Panc1 (cell line): ENCODE measurements at regions not wholly inside any gene's neighbourhood (a gene's known extent, or its start where the extent isn't known, plus 50 kb on each side); places are given as distances from the start of the nearest gene placed in this dataset.
"Not testable (repeated sequence)": the region's sequence is repeated elsewhere in the genome, so short reads cannot be mapped to it uniquely, and the experiment has no call there.

Experiments
- ATAC-seq: fragments of 200-7000 bp; cut with Tn5 transposase; 2 replicates; pipeline ENCODE4 v1.9.1; 2020; ENCODE audit warnings: mild to moderate bottlenecking, moderate library complexity
- BruUV-seq: library from RNA; stranded (reverse); fragments of 400-500 nt; replicated peaks from 2 replicates; lab custom pipeline; 2021; lab: Mats Ljungman, UMichigan
- CTCF ChIA-PET: fragments of 300-600 bp; sonication (Branson Sonifier 250); formaldehyde crosslinking; loops from one replicate; lab custom pipeline; 2022; ENCODE audit warnings: antibody characterized with exemption; lab: Charles Lee
- POLR2A ChIA-PET: fragments of 300-600 bp; sonication (Branson Sonifier 250); formaldehyde crosslinking; loops from one replicate; lab custom pipeline; 2022; ENCODE audit warnings: antibody characterized with exemption; lab: Charles Lee
- DNase-seq: peaks from one replicate; pipeline ENCODE4 v3.0.0-alpha.2; 2010; ENCODE audit warnings: low read depth, low spot score
- H3K27ac ChIP-seq: 2 replicates; pipeline ENCODE4 v1.5.1; 2011; ENCODE audit warnings: mild to moderate bottlenecking, low read length, inconsistent platforms
- H3K27me3 ChIP-seq: fragments of 200-500 bp; sonication (Bioruptor generic); 2 replicates; pipeline ENCODE4 v1.6.0; 2014; ENCODE audit warnings: low read length, inconsistent platforms; ENCODE audit not compliant: control insufficient read depth, insufficient read depth
- H3K36me3 ChIP-seq: fragments of 200-500 bp; sonication (Bioruptor generic); 2 replicates; pipeline ENCODE4 v1.5.1; 2014; ENCODE audit warnings: inconsistent platforms, mild to moderate bottlenecking, low read length, moderate library complexity; ENCODE audit not compliant: control insufficient read depth, insufficient read depth
- H3K4me1 ChIP-seq: 2 replicates; pipeline ENCODE4 v1.5.1; 2011; ENCODE audit warnings: inconsistent platforms, mild to moderate bottlenecking, low read length, moderate library complexity; ENCODE audit not compliant: control insufficient read depth, insufficient read depth
- H3K4me3 ChIP-seq, 2 experiments: 2 replicates each; pipeline ENCODE4 v1.5.1; 2011 to 2012; ENCODE audit warnings: low read depth in 2 of 2, low read length in 2 of 2, mild to moderate bottlenecking in 2 of 2, inconsistent platforms in 1 of 2, moderate library complexity in 1 of 2
- H3K9me3 ChIP-seq: fragments of 200-500 bp; sonication (Bioruptor generic); 2 replicates; pipeline ENCODE4 v1.5.1; 2014; ENCODE audit warnings: low read depth, mild to moderate bottlenecking, inconsistent platforms, low read length, moderate library complexity; ENCODE audit not compliant: control insufficient read depth, insufficient read depth
- POLR2AphosphoS5 ChIP-seq: IDR thresholded peaks from 2 replicates; pipeline ENCODE4 v1.6.1; 2012; ENCODE audit warnings: mild to moderate bottlenecking, low read depth, low read length, moderate library complexity
- in situ Hi-C: cut with HindIII; loops from 2 replicates; pipeline ENCODE4 v1.10.0; 2016; ENCODE audit warnings: low sequenced_read_pairs, low pct_unique_long_range_greater_than_20kb
- intact Hi-C: fragments of 100-400 bp; cut with micrococcal nuclease; formaldehyde crosslinking; loops from one replicate; pipeline ENCODE4 v1.10.0; 2022; ENCODE audit not compliant: unreplicated experiment
- TF ChIP-seq, protein P1 (sequence below), 2 experiments: IDR thresholded peaks; 2 replicates each; pipeline ENCODE4 v1.6.1; 2011 to 2012; ENCODE audit warnings: low read depth in 2 of 2, control low read depth in 1 of 2, low read length in 1 of 2, mild to moderate bottlenecking in 1 of 2, moderate library complexity in 1 of 2; ENCODE audit not compliant: insufficient read depth in 1 of 2
- TF ChIP-seq, protein P2 (sequence below): fragments of 450-650 bp; IDR thresholded peaks from 2 replicates; pipeline ENCODE4 v1.5.1; 2017; ENCODE audit warnings: mild to moderate bottlenecking

DNA sequence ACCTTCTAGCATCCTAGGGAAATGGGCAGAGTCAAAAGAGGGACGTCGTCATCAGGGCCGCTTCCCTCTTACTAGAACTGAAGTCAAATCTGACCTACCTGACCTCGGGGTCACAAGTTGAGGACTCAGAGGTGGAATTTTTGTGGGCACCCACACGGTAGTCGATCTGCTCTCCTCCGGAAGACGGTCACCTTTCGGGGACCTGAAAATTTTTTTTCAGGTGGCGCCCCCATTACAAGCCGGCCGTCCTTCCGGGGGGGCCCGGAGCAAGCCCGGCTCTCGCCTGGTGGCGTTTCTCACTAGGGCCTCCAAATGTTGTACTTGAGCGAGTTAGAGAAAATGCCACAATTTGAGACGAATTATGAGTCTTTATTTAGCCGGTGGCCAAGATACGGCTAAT lies 157.5 kb upstream of the FRG2C start:
- BruUV-seq: no TSS peak
- DNase-seq (no peak), ATAC-seq (no peak)
- intact Hi-C loops: no loop called here
- in situ Hi-C loops: no loop called here
- H3K4me3 ChIP-seq: no peak overlapping the region
- H3K27me3 ChIP-seq: no peaks in the 10 kb centered on the region
- no peaks in the 10 kb centered on the region for H3K9me3 ChIP-seq
- no peaks in the 10 kb centered on the region for H3K36me3 ChIP-seq
- no peak overlapping the region for H3K27ac ChIP-seq
- ChIA-PET POLR2A (no interaction called here), CTCF (no interaction called here)
- no peak for TF ChIP-seq POLR2AphosphoS5
- TF ChIP-seq, protein P1, sequence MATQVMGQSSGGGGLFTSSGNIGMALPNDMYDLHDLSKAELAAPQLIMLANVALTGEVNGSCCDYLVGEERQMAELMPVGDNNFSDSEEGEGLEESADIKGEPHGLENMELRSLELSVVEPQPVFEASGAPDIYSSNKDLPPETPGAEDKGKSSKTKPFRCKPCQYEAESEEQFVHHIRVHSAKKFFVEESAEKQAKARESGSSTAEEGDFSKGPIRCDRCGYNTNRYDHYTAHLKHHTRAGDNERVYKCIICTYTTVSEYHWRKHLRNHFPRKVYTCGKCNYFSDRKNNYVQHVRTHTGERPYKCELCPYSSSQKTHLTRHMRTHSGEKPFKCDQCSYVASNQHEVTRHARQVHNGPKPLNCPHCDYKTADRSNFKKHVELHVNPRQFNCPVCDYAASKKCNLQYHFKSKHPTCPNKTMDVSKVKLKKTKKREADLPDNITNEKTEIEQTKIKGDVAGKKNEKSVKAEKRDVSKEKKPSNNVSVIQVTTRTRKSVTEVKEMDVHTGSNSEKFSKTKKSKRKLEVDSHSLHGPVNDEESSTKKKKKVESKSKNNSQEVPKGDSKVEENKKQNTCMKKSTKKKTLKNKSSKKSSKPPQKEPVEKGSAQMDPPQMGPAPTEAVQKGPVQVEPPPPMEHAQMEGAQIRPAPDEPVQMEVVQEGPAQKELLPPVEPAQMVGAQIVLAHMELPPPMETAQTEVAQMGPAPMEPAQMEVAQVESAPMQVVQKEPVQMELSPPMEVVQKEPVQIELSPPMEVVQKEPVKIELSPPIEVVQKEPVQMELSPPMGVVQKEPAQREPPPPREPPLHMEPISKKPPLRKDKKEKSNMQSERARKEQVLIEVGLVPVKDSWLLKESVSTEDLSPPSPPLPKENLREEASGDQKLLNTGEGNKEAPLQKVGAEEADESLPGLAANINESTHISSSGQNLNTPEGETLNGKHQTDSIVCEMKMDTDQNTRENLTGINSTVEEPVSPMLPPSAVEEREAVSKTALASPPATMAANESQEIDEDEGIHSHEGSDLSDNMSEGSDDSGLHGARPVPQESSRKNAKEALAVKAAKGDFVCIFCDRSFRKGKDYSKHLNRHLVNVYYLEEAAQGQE (IDR thresholded peaks at IDR 0.05; ENCODE audit: insufficient read depth in 1 of 2, low read depth in 2 of 2, low read length in 1 of 2): no peak
- TF ChIP-seq, protein P2, sequence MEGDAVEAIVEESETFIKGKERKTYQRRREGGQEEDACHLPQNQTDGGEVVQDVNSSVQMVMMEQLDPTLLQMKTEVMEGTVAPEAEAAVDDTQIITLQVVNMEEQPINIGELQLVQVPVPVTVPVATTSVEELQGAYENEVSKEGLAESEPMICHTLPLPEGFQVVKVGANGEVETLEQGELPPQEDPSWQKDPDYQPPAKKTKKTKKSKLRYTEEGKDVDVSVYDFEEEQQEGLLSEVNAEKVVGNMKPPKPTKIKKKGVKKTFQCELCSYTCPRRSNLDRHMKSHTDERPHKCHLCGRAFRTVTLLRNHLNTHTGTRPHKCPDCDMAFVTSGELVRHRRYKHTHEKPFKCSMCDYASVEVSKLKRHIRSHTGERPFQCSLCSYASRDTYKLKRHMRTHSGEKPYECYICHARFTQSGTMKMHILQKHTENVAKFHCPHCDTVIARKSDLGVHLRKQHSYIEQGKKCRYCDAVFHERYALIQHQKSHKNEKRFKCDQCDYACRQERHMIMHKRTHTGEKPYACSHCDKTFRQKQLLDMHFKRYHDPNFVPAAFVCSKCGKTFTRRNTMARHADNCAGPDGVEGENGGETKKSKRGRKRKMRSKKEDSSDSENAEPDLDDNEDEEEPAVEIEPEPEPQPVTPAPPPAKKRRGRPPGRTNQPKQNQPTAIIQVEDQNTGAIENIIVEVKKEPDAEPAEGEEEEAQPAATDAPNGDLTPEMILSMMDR: no peak
- H3K4me1 ChIP-seq: no peaks in the 10 kb centered on the region

DNA sequence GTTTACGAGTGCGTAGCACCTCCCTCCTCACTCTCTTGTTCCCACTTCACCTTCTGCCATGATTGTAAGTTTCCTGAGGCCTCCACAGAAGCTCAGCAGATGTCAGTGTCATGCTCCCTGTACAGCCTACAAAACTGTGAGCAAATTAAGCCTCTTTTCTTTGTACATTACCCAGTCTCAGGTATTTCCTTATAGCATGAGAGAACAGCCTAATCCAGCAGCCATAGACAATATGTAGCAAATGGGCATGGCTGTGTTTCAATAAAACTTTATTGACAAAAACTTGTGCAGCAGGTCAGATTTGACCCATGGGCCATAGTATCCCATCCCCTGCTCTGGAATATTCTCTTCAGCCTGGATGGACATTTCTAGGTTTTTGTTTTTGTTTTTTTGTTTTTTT lies 156.2 kb upstream of the FRG2C start:
- DNase-seq, in situ Hi-C loops, H3K4me1 ChIP-seq, ATAC-seq, H3K27me3 ChIP-seq, H3K27ac ChIP-seq, H3K9me3 ChIP-seq, intact Hi-C loops, BruUV-seq, H3K4me3 ChIP-seq, H3K36me3 ChIP-seq, CTCF ChIA-PET, POLR2A ChIA-PET: not testable (repeated sequence)

DNA sequence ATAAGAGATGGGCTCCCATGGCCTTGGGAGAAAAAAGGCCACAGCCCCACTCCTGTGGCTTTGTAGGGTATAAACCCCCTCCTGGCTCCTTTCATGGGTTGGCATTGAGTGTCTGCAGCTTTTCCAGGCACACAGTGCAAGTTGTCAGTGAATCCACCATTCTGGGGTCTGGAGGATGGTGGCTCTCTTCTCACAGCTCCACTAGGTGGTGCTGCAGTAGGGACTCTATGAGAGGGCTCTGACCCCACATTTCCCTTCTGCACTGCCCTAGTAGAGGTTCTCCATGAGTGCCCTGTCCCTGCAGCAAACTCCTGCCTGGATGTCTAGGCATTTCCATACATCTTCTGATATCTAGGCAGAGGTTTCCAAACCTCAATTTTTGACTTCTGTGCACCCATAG lies 136.5 kb upstream of the FRG2C start:
- POLR2A ChIA-PET, ATAC-seq, H3K27me3 ChIP-seq, H3K4me3 ChIP-seq, H3K27ac ChIP-seq, H3K4me1 ChIP-seq, BruUV-seq, intact Hi-C loops, CTCF ChIA-PET, H3K9me3 ChIP-seq, DNase-seq, in situ Hi-C loops, H3K36me3 ChIP-seq: not testable (repeated sequence)

DNA sequence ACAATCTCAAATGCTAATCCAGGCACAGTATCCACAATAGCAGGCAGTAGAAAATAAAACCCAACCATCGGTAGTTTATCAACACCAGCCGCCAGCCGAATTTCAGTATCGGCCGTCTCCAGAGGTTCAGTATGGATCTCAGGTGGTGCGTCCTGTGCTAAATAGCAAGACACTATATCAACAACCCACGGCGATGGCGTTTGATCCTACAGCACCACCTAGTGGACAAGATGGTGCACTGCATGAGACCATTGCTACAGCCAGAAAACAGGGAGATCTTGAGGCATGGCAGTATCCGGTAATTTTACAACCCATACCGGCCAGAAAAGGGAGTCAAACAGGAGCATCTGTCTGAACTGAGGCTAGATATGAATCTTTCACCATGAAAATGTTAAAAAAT lies 112.0 kb upstream of the FRG2C start:
- in situ Hi-C loops, H3K9me3 ChIP-seq, H3K4me3 ChIP-seq, BruUV-seq, H3K4me1 ChIP-seq, H3K36me3 ChIP-seq, H3K27ac ChIP-seq, intact Hi-C loops, CTCF ChIA-PET, POLR2A ChIA-PET, ATAC-seq, H3K27me3 ChIP-seq: not testable (repeated sequence)
- DNase-seq: peak; percentile 17

DNA sequence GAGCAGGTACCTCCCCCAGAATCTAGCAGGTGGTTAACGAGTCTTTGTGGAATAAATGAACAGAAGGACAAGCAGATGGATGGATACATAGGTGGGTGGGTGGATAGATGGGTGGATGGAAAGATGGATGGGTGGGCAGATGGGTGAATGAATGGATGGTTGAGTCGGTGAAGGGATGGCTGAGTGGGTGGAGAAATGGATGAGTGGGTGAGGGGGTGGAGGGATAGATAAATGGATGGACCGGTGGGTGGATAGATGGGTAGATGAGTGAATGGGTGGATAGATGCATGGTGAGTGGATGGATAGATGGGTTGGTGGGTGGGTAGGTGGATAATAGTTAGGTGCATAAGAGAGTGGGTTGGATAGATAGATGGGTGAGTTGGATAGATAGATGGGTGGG lies 99.7 kb upstream of the FRG2C start:
- intact Hi-C loops, in situ Hi-C loops, H3K4me1 ChIP-seq, BruUV-seq, CTCF ChIA-PET, POLR2A ChIA-PET, H3K36me3 ChIP-seq, H3K27me3 ChIP-seq, H3K9me3 ChIP-seq, H3K4me3 ChIP-seq, DNase-seq, ATAC-seq, H3K27ac ChIP-seq: not testable (repeated sequence)

DNA sequence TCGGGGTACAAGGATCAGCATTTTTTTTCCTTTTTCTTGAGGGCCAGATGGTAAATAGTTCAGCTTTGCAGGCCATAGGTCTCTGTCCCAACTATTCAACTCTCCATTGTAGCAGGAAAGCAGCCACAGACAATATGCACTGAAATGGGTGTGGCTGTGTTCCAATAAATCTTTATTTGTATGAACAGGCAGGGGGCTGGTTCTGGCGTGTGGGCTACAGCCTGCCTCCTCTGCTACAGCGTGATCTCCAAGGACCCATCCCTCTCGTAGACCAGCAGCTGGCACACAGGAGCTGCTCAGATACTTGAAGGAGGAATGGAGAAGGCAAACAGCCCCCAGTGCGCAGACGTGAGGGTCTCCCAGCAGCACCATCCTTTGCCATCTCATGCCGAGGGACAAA lies 91.8 kb upstream of the FRG2C start:
- BruUV-seq, H3K27ac ChIP-seq, intact Hi-C loops, H3K27me3 ChIP-seq, CTCF ChIA-PET, H3K36me3 ChIP-seq, in situ Hi-C loops, DNase-seq, ATAC-seq, H3K4me3 ChIP-seq, H3K4me1 ChIP-seq, POLR2A ChIA-PET, H3K9me3 ChIP-seq: not testable (repeated sequence)
